Thoracic aorta (tissue), 2 donors: ENCODE measurements at regions not wholly inside any gene's neighbourhood (a gene's known extent, or its start where the extent isn't known, plus 50 kb on each side); places are given as distances from the start of the nearest gene placed in this dataset.

Experiments used
- ATAC-seq: fragments of 150-250 bp; one replicate; pipeline ENCODE4 v1.8.0; 2017; ENCODE audit warnings: low read depth; ENCODE audit not compliant: insufficient number of reproducible peaks, low FRiP score
- DNase-seq: peaks from one replicate; pipeline ENCODE4 v3.0.0-alpha.2; 2020; ENCODE audit warnings: low spot score
- H3K27ac ChIP-seq, 2 donors: fragments of 200-600 bp; sonication (generic); 1 replicate in 1 of 2; 2 replicates in 1 of 2; pipeline ENCODE4 v1.5.1; 2016; ENCODE audit warnings: mild to moderate bottlenecking in 2 of 2, moderate library complexity in 2 of 2
- H3K27me3 ChIP-seq: fragments of 200-600 bp; sonication (generic); replicated peaks from 2 replicates; pipeline ENCODE4 v1.6.0; 2016; ENCODE audit warnings: mild to moderate bottlenecking; ENCODE audit not compliant: insufficient read depth
- H3K36me3 ChIP-seq: fragments of 200-600 bp; sonication (generic); one replicate; pipeline ENCODE4 v1.5.1; 2016
- H3K4me1 ChIP-seq, 2 donors: fragments of 200-600 bp; sonication (generic); 1 replicate in 1 of 2; 2 replicates in 1 of 2; pipeline versions ENCODE4 v1.5.1 to v1.6.0; 2016; ENCODE audit warnings: low read depth in 2 of 2, mild to moderate bottlenecking in 1 of 2; ENCODE audit not compliant: control insufficient read depth in 1 of 2
- H3K4me3 ChIP-seq: fragments of 200-600 bp; sonication (generic); 2 replicates; pipeline ENCODE4 v1.5.1; 2016; ENCODE audit warnings: mild to moderate bottlenecking
- H3K9me3 ChIP-seq: fragments of 200-600 bp; sonication (generic); 2 replicates; pipeline ENCODE4 v1.5.1; 2016
- TF ChIP-seq, protein P1 (sequence below): fragments of 200-600 bp; sonication (generic); IDR thresholded peaks from one replicate; pipeline ENCODE4 v1.5.1; 2019; ENCODE audit warnings: antibody characterized with exemption

- no peak for DNase-seq
- TF ChIP-seq, protein P1, sequence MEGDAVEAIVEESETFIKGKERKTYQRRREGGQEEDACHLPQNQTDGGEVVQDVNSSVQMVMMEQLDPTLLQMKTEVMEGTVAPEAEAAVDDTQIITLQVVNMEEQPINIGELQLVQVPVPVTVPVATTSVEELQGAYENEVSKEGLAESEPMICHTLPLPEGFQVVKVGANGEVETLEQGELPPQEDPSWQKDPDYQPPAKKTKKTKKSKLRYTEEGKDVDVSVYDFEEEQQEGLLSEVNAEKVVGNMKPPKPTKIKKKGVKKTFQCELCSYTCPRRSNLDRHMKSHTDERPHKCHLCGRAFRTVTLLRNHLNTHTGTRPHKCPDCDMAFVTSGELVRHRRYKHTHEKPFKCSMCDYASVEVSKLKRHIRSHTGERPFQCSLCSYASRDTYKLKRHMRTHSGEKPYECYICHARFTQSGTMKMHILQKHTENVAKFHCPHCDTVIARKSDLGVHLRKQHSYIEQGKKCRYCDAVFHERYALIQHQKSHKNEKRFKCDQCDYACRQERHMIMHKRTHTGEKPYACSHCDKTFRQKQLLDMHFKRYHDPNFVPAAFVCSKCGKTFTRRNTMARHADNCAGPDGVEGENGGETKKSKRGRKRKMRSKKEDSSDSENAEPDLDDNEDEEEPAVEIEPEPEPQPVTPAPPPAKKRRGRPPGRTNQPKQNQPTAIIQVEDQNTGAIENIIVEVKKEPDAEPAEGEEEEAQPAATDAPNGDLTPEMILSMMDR = no peak
- ATAC-seq = no peak
Measured at GRCh38 chr20:60748086-60748485, 504.0 kb upstream of the CDH4 start.

DNA sequence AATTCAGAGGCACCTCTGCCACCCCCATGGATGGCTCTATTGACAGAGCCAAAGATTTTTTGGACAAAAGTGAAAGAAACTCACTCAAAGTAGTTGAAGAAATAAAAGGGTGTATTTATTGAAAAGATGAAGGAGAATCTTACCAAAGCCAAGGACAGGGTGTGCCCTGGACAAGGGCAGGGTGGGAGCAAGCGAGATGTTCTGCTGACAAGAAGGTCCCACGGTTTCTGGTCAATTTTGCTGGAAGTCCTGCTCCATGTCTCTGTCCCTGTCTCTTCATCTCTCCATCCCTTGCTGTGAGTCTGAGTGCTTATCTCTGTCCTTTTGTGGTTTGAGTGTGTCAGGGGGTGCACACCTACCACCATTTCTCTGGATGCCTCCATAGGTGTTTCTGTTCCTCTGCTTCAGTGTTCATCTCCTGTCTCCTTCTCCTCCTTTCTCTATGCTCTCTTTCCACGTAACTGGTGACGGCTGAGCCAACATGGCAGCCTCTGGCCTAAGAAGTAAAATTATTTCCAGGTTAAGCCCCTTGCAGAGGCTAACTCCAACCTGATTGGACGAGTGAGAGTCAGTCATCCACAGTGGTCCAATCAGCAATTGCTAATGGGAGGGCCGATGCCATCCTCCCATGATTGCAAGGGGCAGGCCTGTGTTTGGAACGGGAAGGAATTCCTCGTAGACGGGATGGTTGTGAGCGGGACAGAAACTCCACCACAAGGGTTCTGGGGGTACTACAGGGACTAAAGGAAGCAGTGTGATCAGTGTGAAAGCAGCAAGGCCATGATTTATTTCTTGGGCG, 502.1 kb upstream of the CDH4 start:
- ATAC-seq = no peak
- no peaks in the 10 kb centered on the region for H3K9me3 ChIP-seq
- no peaks in the 10 kb centered on the region for H3K4me1 ChIP-seq

More at GRCh38 chr20:60748086-60748485, 504.0 kb upstream of the CDH4 start:
- Histone ChIP-seq H3K27ac (no peak overlapping the region), H3K27me3 (no peaks in the 10 kb centered on the region), H3K36me3 (no peaks in the 10 kb centered on the region), H3K4me3 (no peak overlapping the region), H3K4me1 (no peaks in the 10 kb centered on the region), H3K9me3 (no peaks in the 10 kb centered on the region)

DNA sequence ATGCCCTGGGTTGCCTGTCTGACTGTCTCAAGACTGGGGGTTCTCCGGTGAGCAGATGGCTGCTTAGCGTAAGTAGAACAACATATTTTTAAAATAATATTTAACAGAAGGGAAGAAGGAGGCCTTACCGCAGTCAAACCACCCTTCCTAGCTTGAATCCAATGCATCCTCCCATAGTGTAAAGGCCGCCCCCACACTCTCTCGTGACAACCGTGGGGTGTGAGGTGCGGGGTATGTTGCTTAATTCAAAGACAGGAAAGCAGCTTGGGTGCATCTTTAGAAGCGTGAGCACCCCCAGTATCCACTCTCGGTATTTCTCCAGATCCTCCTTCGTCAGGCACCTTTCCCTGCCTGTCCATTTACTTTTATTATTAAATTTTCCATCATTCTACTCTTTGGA, 501.2 kb upstream of the CDH4 start:
- TF ChIP-seq, protein P1 = no peak
- ATAC-seq (no peak), DNase-seq (no peak)
- H3K4me1 ChIP-seq = no peaks in the 10 kb centered on the region
- no peak overlapping the region for H3K4me3 ChIP-seq
- H3K9me3 ChIP-seq = no peaks in the 10 kb centered on the region
- H3K36me3 ChIP-seq = no peaks in the 10 kb centered on the region
- H3K27me3 ChIP-seq = no peaks in the 10 kb centered on the region
- H3K27ac ChIP-seq = no peak overlapping the region

More for the DNA sequence above, 502.1 kb upstream of the CDH4 start:
- TF ChIP-seq, protein P1 = no peak
- DNase-seq = no peak
- no peaks in the 10 kb centered on the region for H3K36me3 ChIP-seq
- no peak overlapping the region for H3K27ac ChIP-seq
- H3K4me3 ChIP-seq = no peak overlapping the region
- H3K27me3 ChIP-seq = no peaks in the 10 kb centered on the region

DNA sequence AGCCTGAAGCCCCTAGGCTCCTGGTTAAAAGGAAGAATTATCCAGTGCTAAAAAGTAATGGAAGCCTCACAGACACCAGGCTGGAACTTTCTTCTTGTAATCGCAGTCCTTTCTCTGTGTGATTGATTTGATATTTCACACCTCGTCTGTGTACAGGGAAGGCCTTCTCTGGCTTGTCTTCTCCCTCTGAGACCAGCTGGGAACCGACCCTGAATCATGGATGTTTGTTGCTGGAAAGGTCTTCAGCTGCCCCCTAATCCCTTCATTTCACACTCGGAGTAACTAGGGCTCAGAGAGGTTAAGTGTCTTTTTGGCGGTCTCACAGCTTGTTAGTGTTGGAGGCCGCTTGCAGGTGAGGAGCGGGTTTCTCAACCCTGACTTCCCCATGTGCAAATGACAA, 500.2 kb upstream of the CDH4 start:
- ATAC-seq = no peak
- TF ChIP-seq, protein P1 = no peak
- Histone ChIP-seq H3K4me1 (no peaks in the 10 kb centered on the region), H3K36me3 (no peaks in the 10 kb centered on the region), H3K27ac (no peak overlapping the region), H3K4me3 (no peak overlapping the region), H3K9me3 (no peaks in the 10 kb centered on the region), H3K27me3 (no peaks in the 10 kb centered on the region)
- no peak for DNase-seq

DNA sequence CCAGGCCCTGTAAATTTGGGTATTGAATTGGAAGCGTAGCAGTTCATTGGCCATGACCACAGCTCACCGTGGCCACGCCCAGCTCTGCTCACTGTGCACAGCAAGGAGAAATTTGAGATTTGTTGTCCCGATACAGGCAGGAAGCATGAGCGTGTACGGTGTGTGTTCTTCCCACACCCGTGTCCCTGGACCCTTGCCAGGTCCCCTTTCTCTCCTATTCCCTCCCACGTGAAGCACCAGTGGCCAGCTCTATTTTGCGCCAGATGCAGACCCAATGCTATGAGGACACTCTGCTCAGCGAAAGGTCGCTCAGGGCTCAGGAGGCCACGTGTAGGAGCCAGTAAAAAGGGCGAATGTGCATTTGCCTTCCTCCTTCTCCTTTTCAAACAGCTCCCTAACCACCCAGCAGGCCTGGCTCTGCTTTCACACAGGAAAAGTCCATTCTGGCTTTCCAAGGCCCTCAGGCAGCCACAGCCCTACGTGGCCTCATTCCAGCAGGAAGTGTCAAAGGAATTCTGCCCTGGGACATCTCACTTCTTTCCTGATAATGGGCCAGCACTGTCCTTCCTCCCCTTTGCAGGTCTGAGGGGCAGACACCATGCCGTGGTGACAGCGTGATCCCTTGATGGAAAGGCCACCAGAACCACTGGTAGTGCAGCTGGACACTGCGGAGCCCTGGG, 499.2 kb upstream of the CDH4 start:
- Histone ChIP-seq H3K27me3 (no peaks in the 10 kb centered on the region), H3K36me3 (no peaks in the 10 kb centered on the region), H3K4me3 (no peak overlapping the region), H3K4me1 (no peaks in the 10 kb centered on the region), H3K27ac (no peak overlapping the region), H3K9me3 (no peaks in the 10 kb centered on the region)
- TF ChIP-seq, protein P1 = no peak
- ATAC-seq (no peak), DNase-seq (no peak)
